HK-2 (cell line): ENCODE measurements at regions not wholly inside any gene's neighbourhood (a gene's known extent, or its start where the extent isn't known, plus 50 kb on each side); places are given as distances from the start of the nearest gene placed in this dataset.

Source experiments
- DNase-seq: peaks from one replicate; pipeline ENCODE4 v3.0.0-alpha.2; 2018; ENCODE audit not compliant: unreplicated experiment

DNA sequence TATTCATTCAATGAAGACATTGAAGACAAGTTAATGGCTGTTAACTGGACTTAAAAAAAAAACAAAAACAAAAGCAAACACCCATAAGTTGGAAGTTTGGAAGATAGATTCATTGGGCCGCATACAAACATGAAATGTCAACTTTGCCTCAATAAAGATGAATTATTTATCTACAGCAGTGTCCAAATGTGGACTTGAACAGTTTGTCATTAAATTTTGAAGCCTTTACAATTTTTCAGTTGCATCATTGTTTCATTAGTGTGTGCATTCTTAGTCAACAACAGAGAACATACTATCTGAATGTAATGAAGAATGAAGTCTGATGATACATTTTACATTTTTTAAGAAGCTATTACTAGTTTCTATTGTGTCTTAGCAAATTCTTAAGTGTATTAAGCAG is 152.1 kb downstream of the SLIT2 start:
- DNase-seq = no peak

DNA sequence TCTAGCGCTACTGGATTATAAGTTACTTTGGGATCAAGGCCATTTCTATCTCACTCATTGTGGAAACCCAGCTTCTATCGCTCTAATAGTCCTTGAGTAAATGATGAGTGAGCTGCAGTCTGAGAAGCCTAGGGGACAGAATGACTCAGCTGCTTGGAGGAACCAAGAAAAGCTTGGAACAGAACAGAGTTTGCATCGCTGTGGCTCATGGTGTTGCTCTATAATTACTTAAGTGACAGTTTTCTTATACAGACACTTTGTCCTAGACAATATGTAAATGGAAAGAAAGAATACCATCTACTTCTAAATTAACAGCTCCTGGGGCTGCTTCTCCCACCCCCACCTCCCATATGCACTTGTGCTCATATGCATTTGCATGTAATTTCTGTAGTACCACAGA is 156.9 kb downstream of the SLIT2 start:
- no peak for DNase-seq

DNA sequence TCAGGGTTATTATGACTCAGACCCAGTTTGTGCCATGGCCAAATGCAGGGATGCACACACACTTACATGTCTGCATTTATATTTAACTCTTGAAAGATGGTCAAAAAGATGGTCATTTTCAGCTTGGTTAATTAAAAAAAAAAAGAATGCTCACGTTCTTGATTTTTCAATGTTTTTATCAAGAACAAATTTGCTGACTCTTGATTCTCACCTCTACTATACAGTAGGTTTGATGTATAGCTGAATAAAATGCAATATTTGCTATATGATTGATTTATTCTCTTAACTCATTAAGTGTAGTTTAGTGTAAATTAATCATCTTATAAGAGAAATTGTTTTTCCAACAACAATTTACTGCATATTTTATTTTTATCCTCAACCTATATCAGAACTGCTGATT is 160.4 kb downstream of the SLIT2 start:
- DNase-seq = no peak

DNA sequence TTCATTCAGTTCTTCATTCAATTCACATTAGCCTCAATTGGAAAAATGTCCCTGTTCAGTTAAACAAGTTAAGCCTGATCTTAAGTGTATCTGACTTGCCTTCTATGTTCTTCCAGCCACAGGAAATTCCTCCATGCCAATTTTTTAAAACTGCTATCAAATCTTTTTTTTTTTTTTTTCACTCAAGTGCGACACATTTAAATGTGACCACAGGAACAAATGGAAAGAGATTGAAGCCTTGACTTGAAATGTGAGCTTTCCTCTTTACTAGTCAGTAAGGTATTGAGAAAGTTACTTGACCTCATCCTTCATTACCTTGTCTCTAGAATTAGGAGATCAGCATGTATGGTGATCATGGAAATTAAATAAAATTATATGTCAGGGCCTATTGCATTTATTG is 165.1 kb downstream of the SLIT2 start:
- no peak for DNase-seq

DNA sequence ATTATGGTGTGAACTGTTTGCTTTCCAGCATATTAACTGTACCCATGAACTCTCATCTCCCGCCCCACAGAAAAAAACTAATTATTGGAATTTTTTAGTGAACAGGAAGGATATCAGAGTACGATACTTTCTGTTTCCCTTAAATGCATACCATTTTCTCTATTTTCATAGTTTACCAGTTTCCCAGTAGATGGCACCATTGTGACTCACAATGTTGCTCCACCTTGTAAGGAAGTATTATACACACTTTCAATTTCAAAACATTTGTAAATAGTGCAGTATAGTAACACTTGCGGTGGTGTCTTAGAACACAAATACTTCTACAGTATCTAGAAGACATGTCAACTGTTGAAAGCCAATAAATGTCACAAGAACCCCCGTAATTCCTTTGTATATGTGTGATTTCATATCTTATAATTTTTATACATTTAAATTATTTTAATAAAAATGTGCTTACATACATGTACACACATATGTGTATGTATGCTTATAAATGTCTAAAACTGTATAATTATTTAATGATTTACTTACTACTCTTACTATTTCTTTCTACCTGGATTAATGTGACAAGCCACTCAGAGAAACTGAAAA is 167.3 kb downstream of the SLIT2 start:
- no peak for DNase-seq

DNA sequence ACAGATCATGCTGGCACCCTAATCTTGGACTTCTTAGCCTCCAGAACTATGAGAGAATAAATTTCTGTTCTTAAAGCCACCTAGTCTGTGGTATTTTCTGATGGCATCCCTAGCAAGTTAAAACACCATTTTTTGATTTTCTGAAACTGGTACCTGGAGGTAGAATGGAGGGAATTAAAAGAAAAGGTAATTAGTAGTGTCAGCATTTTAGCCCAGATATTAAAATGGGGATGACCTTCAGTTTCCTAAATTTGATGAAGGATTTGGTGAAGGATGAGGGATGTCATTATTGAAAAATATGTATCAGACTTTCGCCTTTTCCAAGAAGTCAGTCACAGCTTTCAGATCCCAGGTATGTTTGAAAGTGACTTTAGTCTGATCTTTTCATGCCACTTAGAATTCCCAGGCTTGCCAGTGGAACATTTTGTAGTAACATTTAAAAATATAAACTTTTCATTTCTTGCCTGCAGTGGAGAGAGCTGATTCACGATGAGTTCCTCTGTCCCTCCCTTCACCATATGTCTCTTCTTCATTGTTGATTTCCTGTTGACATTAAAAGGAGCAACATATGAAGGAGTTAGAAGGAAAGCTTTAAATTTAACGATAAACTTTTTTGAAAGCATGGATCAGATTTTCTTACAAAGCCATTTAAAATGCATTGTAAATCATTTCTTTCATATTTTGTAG is 169.4 kb downstream of the SLIT2 start:
- no peak for DNase-seq

DNA sequence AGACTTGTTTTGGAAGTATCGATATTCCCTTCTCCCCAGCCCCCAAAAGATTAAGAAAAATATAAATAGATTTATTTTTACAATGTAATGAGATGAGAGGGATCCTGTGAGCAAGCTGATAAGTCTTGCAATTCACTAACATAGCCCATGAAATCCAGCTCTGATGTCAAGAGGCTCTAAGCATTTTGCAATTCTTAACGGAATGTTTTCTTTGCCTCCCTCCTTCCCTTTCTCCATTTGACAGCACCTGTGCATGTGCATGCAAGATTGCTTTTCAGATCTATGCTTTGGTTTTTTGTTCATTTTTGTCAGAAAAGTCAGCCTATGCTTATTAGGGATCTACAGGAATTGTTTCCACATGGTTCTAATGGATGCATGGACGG is 169.9 kb downstream of the SLIT2 start:
- no peak for DNase-seq

DNA sequence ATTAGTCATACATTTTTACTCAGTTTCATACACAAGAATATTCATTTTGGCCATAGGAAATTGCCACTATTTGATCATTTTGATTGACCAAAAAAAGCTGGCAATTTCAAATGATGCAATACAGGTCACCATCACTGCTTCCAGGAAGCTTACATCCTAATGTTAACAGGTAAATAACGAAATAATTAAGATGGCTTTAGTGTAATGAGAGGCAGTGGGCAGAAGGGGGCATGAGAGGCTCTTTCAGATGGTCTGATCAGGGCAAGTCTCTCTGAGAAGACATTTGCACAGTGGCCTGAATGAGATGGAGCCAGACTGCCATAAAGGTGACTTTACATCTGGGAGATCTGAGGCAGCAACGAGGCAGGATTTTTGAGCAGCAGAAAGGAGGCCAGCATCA is 170.7 kb downstream of the SLIT2 start:
- peak; percentile 55 for DNase-seq

DNA sequence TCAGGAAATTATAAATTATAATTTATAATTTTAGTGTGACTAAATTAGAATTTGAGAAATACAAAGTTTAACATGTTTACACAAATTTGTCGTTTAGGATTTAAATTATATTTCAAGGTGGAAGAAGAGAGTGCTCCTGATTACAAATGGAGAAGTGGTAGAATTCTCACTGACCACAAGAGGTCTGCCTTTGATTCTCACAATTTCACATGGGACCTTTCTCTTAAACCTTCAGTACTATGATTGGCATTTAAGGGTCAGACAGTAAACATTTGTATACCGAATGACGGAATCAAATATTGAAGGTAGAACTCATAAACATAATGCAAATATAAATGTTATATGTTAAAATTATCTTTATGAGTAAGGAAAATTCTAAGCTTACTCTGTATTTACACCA is 171.7 kb downstream of the SLIT2 start:
- DNase-seq = no peak

DNA sequence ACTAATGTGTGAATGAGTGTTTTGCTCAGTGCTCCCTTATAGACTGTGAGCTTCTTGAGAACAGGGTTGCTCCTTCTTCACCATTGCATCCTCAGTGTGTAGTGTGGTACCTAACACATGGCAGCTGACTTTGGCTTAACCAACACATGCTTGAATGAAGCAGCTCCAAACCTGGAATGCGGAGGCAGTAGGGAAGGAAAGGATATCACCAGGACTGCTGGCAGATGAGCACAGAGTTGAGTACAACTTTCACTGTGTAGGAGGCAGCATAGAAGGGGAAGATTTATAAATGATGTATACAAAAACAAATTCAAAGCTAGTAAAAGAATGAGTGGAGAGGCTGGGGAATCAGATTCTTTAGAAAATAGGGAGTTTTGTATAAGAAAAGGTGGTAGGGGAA is 174.3 kb downstream of the SLIT2 start:
- no peak for DNase-seq

DNA sequence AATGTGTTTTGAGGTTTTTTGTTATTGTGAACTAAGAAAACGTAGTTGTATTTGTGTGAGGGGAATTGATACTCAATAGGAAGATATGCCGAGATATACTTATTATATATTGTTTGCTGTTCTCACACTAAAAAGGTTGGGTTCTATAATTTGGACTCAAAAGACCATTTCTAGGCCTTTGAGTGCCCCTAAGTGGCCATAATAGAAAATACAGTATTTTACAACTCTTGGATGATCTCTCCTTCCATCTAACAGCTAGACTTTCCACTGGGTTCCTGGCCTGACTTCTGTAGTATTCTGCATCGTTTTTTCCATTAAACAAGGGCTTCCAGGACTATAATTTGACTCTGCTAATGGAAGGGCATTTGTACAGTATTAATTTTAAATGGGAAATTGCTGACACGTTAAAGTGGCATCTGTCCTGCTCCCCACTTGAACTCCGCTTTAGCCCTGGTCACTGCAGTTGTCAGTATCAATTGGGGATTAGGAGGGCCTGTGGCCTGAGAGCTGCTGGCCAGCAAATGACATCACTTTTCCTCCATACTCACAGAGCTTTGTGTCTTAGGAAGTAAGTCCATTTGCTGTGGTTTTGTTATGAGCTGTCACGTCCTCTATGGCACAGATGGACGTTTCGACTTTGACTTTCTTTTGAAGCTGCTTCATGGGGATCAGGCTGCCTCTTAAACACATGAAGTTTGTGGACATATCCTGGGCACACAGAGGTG is 176.9 kb downstream of the SLIT2 start:
- DNase-seq = no peak

DNA sequence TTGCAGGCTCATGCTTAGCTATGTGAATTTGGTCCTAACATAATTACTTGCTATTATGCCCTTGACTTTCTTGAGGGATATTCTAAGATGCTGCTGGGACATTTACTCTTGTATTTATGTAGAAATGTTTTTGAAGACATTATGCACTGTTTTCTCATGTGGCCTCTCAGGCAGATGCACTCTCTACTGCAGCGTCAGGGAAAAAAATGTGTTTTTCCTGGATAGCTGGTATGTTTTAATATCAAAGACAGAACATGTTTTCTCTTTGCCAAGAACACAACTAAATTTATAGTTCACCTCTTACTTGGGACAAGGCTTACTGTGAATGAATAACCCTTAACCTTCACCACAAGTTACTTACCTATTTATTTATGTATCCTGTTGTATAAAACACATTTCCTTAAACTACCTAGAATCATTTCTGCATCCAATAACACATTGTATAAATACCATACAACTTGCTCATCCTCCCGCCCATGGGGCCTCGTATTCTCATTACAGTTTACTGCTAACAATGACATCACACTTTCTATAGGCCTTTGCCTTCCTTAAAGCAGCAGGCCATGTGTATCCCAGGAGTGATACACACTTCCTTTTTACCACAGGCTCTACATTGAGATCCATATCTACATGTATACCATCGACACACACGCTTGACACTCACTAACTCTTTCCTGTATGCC is 178.7 kb downstream of the SLIT2 start:
- no peak for DNase-seq

DNA sequence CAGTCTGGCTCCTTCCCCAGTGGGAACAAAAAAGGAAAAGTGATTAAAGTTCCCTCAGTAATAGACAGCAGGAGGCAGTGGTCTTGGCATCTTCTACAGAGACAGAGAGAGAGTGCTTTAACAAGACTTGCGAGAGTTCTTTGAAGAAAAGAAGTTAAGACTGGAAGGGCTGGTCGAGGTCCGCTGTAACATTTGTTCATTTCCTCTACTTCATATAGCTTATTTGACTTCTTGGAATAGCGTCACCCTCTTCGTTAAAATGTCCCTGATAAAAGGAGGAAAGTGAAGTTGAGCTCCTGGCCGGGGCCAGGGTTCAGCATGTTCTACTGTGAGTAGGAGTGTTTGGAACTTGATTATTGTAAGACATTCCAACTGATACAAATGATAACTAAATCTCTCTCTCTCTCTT is 179.8 kb downstream of the SLIT2 start:
- DNase-seq = no peak

DNA sequence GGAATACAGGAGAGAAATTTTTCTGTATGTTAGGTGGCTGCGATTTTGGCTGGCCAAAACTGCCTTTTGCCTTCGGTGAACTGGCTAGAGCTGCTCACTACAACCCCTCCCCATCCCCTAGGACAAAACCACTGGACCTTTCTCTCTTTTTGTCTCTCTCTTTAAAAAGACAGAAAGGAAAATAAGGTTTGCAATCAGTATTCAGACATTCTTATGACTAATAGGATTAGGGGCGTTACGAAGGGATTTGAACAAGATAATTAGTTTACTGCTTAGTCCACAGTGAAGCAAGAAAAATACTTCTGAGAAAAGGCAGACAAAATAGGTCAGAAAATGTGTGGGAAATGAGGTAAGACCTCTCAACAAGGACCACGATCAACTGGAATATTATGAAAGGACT is 180.4 kb downstream of the SLIT2 start:
- no peak for DNase-seq

DNA sequence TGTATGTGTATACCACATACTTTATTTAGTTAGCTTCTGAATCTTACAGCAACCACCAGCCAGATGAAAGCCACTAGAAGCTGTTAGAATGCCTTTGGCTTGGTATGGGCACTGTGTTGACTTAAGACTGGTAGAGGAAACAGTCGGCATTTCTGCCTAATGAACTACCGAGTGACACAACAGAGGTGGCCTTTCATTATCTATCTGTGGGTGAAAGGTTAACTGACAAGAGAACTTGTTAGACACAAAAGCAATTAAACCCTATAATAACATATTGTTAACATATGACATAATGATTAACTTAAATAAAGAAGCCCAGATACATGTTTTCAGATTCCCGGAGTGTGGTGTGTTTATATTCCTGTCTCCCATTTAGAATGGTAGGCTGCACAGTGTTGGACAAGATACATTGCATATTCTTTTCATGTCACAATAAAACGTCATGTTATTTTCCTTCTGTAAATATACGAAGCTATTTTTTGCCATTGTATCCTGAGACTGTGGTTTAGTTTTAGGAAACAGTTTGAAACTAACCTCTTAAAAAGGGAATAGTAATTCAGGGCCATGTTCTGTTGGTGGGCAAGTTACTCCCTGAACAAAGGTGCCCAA is 181.5 kb downstream of the SLIT2 start:
- no peak for DNase-seq

DNA sequence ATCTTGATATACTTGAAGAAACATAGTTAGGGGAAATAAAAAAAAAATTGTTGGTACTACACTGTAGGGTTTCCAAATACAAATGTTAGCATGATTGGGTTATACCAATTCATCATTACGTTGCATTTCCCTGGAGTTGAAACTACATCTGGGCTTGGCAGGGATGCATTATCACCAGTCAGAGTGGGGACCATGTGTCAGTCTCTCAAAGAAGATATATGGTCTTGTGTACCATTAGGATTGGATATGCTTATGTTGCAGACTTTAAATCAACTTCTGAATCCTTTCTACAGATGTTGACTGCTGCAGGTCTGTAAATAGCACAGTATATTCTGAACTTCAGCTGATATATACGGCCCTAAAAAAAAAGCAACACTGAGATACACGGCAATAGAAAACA is 188.5 kb downstream of the SLIT2 start:
- no peak for DNase-seq

DNA sequence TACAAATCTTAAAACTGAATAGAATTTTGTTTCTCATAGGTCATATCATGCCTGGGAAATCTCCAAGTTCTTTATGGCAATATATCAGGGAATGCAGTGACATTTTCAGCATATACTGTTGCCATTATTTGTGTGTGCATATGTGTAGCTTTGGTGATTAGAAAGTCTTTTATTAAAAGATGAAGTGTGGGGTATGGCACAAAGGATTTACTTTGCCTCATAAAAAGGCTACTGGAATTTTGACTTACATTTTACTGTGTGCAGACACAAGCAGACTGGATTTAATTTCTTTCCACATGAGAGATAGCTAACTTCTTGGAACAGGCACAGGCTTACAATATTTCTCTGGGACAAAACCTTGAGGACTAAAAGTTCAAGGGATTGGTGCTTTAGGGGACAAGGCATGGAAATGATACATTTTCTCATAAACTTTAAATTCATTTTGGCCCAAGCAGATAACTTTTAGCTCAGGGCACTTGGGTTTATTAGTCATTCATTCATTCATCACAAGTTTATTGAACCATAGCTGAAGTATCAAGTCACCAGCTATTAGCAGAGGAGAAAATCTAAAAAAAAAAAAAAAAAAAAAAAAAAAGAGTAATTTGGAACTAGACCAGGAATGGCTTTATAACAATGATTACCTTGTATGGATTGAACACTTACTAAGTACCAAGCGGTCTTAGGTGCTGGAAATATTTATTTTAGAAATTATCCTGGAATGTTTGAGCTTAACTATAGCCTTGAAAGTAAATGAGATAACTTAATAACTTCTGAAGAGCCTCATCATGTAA is 191.5 kb downstream of the SLIT2 start:
- no peak for DNase-seq

DNA sequence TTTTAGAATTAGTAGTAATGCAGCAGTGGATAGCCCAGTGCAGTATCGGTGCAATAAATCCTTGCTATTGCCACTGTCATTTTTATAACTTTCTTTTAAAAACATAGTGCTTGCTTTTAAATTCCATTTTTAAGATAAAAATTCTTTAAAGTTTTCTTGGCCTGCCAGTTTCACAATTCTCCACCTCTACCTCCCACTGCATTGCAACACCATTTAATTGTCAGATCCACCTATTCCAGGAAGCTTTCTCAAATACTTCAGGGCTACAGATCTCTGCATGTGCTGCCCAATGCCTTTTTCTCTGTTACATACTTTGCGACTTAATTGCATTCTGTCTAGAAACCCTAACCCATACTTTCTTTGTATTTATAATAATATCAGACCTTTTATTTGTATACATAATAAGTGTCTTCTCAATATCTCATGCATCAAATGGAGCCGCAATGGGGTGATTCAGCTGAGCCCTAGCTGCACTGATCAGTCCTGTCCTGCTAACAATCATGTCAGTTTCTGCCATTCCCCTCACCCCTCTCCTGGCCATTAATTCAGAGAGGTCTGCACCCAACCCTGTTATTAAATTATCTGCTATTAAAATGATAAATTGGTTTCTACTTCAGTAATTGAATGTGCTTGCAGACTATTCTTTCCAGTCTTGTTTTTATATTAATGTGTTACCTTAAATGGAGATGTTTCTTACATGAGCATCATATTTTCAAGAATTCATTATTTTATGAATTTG is 193.1 kb downstream of the SLIT2 start:
- DNase-seq = no peak

DNA sequence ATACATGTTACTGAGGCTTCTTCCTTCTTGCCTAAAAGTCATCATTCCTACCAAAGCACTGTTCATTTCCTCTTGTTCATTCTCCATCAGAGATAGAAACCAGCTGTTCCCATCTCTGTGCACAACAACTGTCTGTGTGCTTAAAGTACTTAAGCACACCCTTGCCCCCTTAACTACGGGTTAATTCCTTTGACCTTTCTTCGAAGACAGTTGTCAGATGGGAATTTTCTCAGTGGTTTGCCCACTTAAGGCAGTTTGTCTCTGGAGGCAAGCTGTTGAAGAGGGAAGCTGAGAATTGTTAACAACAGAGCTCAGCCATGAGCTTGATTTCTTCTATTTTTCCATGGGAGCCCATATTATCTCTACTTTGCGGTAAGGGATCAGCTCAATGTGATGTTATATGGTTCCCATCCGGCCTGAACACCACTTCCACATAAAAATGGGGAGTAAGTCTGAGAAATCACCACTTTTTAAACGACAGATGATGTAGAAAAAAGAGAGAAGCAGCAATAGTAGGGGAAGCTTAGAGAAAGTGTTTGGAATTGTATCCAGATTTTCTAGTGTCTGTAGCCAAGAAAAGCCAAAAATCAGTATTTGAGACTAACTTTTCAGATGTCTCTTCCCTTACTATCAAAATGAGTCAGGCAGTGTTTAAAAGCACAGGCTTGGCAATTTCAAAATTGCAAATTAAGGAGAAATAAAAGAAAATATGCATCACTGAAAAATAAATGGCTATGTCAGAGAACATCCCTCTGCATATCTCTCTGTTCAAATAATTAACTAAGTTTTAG is 194.4 kb downstream of the SLIT2 start:
- DNase-seq = no peak

DNA sequence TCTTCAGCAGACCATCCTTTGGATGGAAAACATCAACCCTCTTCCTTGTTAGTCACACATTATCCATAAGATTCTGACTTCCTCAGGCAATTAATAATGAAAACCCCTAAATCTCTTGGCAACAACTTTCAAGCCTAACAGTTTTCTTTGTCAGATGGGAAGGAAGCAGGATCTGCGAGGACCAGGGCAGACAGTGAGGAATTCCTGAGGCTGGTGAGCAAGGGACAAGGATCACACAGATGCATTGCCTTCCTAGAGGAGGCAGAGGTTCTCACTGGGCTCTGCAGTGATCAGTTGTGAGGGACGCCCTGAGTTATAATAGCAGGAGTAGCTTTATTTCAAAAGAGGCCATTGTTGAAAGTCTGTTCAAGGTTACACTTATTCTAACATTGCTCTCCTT is 195.4 kb downstream of the SLIT2 start:
- no peak for DNase-seq
